Activated CD8-positive, alpha-beta T cell treated with anti-CD3 and anti-CD28 coated beads for 36 hours (primary cell): ENCODE measurements at regions not wholly inside any gene's neighbourhood (a gene's known extent, or its start where the extent isn't known, plus 50 kb on each side); places are given as distances from the start of the nearest gene placed in this dataset.
A peak's percentile ranks its signal among the peaks of the same experiment; 100 is the strongest.

Experiments used
- ATAC-seq: fragments of 200-7000 bp; cut with Tn5 transposase; one replicate; pipeline ENCODE4 v1.10.0; 2021; ENCODE audit warnings: mild to moderate bottlenecking, moderate library complexity
- CTCF ChIA-PET: fragments of 350-600 bp; sonication (Branson Sonifier 250); formaldehyde crosslinking; loops from one replicate; lab custom pipeline; 2021; ENCODE audit warnings: antibody characterized with exemption; lab: Charles Lee
- POLR2A ChIA-PET: fragments of 350-600 bp; sonication (Branson Sonifier 250); formaldehyde crosslinking; loops from one replicate; lab custom pipeline; 2021; ENCODE audit warnings: antibody characterized with exemption; lab: Charles Lee
- DNase-seq: peaks from one replicate; pipeline ENCODE4 v3.0.0-alpha.2; 2020
- H3K27ac Mint-ChIP-seq: one replicate; pipeline ENCODE4 v1.8.0; 2021; ENCODE audit warnings: mild to moderate bottlenecking, mixed read lengths
- H3K27me3 Mint-ChIP-seq: one replicate; pipeline ENCODE4 v1.8.0; 2021; ENCODE audit warnings: mixed read lengths
- H3K36me3 Mint-ChIP-seq: one replicate; pipeline ENCODE4 v1.8.0; 2021; ENCODE audit warnings: low read depth, mixed read lengths
- H3K4me1 Mint-ChIP-seq: one replicate; pipeline ENCODE4 v1.8.0; 2021; ENCODE audit warnings: low read depth, mixed read lengths
- H3K4me3 Mint-ChIP-seq: one replicate; pipeline ENCODE4 v1.8.0; 2021; ENCODE audit warnings: mild to moderate bottlenecking, moderate library complexity, mixed read lengths
- H3K9me3 Mint-ChIP-seq: one replicate; pipeline ENCODE4 v1.8.0; 2021; ENCODE audit warnings: mixed read lengths
- intact Hi-C: fragments of 100-400 bp; cut with micrococcal nuclease; formaldehyde crosslinking; loops from one replicate; pipeline ENCODE4 v1.10.0; 2022
- TF ChIP-seq, protein P1 (sequence below): fragments of 200-600 bp; IDR thresholded peaks from one replicate; pipeline ENCODE4 v1.8.0; 2022; ENCODE audit warnings: antibody characterized with exemption, mild to moderate bottlenecking

DNA sequence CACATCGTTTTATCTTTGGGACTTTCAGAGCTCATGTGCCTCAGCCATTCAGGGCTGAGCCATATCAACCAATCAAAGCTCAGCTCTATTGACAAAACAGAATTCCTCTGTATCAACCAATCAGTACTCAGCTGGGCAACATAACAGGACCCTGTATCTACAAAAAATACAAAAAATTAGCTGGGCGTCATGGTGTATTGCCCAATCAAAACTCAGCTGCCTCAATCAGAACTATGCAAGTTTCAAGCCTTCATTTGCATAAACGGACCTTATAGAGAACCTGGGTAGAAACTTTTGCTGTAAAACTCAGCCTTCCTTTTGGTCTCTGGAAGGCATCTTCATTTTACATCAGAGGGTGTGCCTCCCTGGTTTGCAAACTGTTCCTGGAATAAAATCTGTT, 77.1 kb downstream of the ZNF467 start:
- TF ChIP-seq, protein P1, sequence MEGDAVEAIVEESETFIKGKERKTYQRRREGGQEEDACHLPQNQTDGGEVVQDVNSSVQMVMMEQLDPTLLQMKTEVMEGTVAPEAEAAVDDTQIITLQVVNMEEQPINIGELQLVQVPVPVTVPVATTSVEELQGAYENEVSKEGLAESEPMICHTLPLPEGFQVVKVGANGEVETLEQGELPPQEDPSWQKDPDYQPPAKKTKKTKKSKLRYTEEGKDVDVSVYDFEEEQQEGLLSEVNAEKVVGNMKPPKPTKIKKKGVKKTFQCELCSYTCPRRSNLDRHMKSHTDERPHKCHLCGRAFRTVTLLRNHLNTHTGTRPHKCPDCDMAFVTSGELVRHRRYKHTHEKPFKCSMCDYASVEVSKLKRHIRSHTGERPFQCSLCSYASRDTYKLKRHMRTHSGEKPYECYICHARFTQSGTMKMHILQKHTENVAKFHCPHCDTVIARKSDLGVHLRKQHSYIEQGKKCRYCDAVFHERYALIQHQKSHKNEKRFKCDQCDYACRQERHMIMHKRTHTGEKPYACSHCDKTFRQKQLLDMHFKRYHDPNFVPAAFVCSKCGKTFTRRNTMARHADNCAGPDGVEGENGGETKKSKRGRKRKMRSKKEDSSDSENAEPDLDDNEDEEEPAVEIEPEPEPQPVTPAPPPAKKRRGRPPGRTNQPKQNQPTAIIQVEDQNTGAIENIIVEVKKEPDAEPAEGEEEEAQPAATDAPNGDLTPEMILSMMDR = no peak
- Mint-ChIP-seq H3K4me1 (peaks cover 2% of the 10 kb centered on the region), H3K36me3 (no peaks in the 10 kb centered on the region), H3K9me3 (peaks cover 12% of the 10 kb centered on the region), H3K4me3 (no peak overlapping the region), H3K27me3 (peaks cover 26% of the 10 kb centered on the region), H3K27ac (no peak overlapping the region)
- ChIA-PET POLR2A (no interaction called here), CTCF (interaction anchor here (1.8 kb wide), 1 partner anchor 46 kb away, joined by 5 read pairs; no protein-coding TSS in a partner anchor)
- DNase-seq (no peak), ATAC-seq (no peak)
- intact Hi-C loops = no loop called here

DNA sequence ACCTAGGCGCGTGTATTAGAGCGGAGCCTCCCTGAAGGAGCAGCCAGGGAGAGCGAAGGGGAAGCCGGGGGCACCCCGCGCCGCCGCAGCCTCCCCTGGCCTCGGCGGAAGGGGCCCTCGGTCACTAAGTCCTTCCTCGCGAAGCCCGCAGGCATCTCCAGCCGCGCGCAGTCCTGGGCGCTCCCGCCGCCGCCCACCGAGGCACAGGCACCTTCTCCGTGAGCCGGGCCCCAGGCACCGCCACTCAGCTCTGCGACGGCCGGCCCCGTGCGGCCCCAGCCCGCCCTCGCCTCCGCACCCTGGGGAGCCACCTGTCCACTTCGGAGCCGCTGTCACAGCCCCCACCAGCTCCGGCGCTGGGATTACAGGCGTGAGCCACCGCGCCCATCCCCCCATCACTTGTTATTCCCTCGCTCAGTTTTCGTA, 80.8 kb downstream of the ZNF467 start:
- DNase-seq (no peak), ATAC-seq (no peak)
- Mint-ChIP-seq H3K27ac (no peak overlapping the region), H3K4me3 (no peak overlapping the region), H3K9me3 (peaks cover 10% of the 10 kb centered on the region), H3K4me1 (peaks cover 2% of the 10 kb centered on the region), H3K36me3 (no peaks in the 10 kb centered on the region), H3K27me3 (peaks cover 48% of the 10 kb centered on the region)
- POLR2A ChIA-PET = no interaction called here
- CTCF ChIA-PET = interaction anchor here (1.1 kb wide), 1 partner anchor 30 kb away, joined by 5 read pairs; no protein-coding TSS in a partner anchor
- TF ChIP-seq, protein P1 = no peak
- intact Hi-C loops = no loop called here

DNA sequence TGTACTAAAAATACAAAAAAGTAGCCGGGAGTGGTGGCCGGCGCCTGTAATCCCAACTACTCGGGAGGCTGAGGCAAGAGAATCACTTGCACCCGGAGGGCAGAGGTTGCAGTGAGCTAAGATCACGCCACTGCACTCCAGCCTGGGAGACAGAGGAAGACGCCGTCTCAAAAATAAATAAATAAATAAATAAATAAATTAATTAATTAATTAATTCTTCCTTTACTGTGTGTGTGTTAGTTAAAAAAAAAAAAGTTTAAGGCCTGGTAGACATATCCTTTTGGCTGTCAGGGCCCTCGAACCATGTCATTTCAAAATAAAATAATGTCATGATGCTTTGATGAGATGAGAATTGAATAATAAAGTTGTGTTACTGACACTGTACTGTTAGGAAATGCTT, 81.3 kb downstream of the ZNF467 start:
- Mint-ChIP-seq H3K4me3 (no peak overlapping the region), H3K36me3 (no peaks in the 10 kb centered on the region), H3K27me3 (peaks cover 50% of the 10 kb centered on the region), H3K27ac (no peak overlapping the region), H3K4me1 (peaks cover 2% of the 10 kb centered on the region), H3K9me3 (peaks cover 6% of the 10 kb centered on the region)
- ATAC-seq (no peak), DNase-seq (no peak)
- CTCF ChIA-PET = no interaction called here
- intact Hi-C loops = no loop called here
- POLR2A ChIA-PET = no interaction called here
- TF ChIP-seq, protein P1 = no peak

DNA sequence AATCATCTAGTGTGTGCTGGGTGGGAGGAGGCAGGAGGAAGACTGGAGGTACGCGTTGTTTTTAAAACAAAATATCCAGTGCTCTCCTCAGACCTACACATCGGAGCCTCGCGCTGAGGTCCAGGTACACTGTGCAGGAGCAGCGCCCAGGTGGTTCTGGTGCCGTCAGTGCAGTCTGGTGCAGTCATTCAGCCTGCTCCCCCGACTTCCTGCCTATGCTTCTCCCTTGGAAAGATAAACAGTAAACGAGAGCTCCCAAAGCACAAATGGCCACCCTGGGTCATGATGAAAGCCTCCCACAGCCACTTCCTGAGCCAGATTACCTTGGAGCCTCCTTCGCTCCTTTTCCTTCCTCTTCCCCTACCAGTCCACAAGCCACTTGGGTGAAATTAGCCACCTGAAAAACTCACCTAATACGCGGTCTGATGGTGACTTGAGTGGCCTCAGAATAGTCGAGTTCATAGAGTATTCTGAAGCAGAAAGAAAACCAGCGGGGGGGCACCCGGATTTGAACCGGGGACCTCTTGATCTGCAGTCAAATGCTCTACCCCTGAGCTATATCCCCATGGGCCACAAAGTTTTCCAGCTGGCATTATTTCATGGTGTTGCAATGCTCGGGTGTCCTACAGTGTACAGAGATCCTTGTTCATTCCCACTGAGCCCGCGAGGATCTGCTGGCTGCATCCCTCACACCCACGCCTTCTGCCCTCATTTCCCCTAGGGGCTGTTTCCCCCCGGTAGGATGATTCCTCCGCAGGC, 82.5 kb downstream of the ZNF467 start:
- ATAC-seq (peak; percentile 53), DNase-seq (peak; percentile 54)
- CTCF ChIA-PET = no interaction called here

GRCh38 chr7:149689291-149689721, 84.1 kb downstream of the ZNF467 start:
- H3K4me3 Mint-ChIP-seq = no peak overlapping the region
- H3K9me3 Mint-ChIP-seq = peaks cover 5% of the 10 kb centered on the region
- H3K27ac Mint-ChIP-seq = no peak overlapping the region
- POLR2A ChIA-PET = no interaction called here
- H3K27me3 Mint-ChIP-seq = peaks cover 43% of the 10 kb centered on the region
- no peaks in the 10 kb centered on the region for H3K36me3 Mint-ChIP-seq
- intact Hi-C loops = no loop called here
- TF ChIP-seq, protein P1 = no peak
- CTCF ChIA-PET = no interaction called here
- ATAC-seq = no peak
- DNase-seq = no peak
- peaks cover 2% of the 10 kb centered on the region for H3K4me1 Mint-ChIP-seq

More for the DNA sequence above, 82.5 kb downstream of the ZNF467 start:
- Mint-ChIP-seq H3K9me3 (peaks cover 5% of the 10 kb centered on the region), H3K4me1 (peaks cover 2% of the 10 kb centered on the region), H3K27me3 (peaks cover 49% of the 10 kb centered on the region), H3K4me3 (no peak overlapping the region), H3K27ac (no peak overlapping the region), H3K36me3 (no peaks in the 10 kb centered on the region)
- POLR2A ChIA-PET = no interaction called here
- intact Hi-C loops = no loop called here
- TF ChIP-seq, protein P1 = no peak
